ENCODE measurements at regions not wholly inside any gene's neighbourhood (a gene's known extent, or its start where the extent isn't known, plus 50 kb on each side); places are given as distances from the start of the nearest gene placed in this dataset.

DNA sequence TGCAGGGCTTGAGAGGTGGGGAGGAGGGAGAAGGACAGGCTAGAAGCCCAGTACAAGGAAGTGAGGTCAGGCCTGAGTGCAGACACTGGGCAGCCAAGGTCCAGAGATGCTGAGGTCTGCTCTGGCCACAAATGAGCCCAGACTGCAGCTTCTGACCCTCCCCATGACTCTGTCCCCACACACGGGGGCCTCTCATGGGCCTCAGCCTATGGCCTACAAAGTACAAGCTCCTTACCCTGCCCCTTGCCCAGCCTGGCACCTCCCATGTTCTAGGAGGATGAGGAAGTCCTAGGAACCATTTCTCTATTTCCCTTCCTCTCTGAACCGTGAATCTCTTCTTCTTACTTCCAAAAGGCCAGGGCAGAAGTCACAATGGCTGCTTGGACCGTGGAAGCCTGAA, 193.8 kb downstream of the ANKRD30B start:
- H3K4me1 ChIP-seq (ENCODE audit: control insufficient read depth, insufficient read depth, low read length): no peaks in the 10 kb centered on the region
- H2BK20ac ChIP-seq (ENCODE audit: low read depth, low read length): no peak overlapping the region
- no peak overlapping the region for H4K91ac ChIP-seq (ENCODE audit: insufficient read depth, low read depth, low read length)
- H3K56ac ChIP-seq (ENCODE audit: extremely low read depth, insufficient read depth, low read length): no peak overlapping the region
- no peaks in the 10 kb centered on the region for H3K79me1 ChIP-seq (ENCODE audit: low read depth in 1 of 2, low read length in 2 of 2)
- intact Hi-C loops (cut with micrococcal nuclease): no loop called here
- no peak overlapping the region for H2BK15ac ChIP-seq (ENCODE audit: low read depth, low read length)
- H2BK5ac ChIP-seq (ENCODE audit: low read depth, low read length, poor library complexity, severe bottlenecking): no peak overlapping the region
- H3K4me2 ChIP-seq (ENCODE audit: low read depth, low read length): no peak overlapping the region
- H4K5ac ChIP-seq (ENCODE audit: low read depth, low read length): no peak overlapping the region
- no peak overlapping the region for H3K23ac ChIP-seq (ENCODE audit: low read depth, low read length)
- H2AFZ ChIP-seq (replicated peaks; ENCODE audit: low read length, poor library complexity): no peak overlapping the region
- no peak overlapping the region for H2BK120ac ChIP-seq (ENCODE audit: low read depth, low read length)
- TF ChIP-seq POLR2A (IDR thresholded peaks at IDR 0.05; ENCODE audit: low read depth, low read length) (no peak), RFX5 (IDR thresholded peaks at IDR 0.05; ENCODE audit: low read depth, low read length) (no peak), RCOR1 (IDR thresholded peaks at IDR 0.05; ENCODE audit: insufficient replicate concordance, low read length) (no peak), FOS (IDR thresholded peaks at IDR 0.05; ENCODE audit: low read depth, low read length) (no peak), MXI1 (IDR thresholded peaks at IDR 0.05; ENCODE audit: borderline replicate concordance, low read depth, low read length) (no peak), BHLHE40 (IDR thresholded peaks at IDR 0.05; ENCODE audit: low read depth, low read length) (no peak), MAFK (IDR thresholded peaks at IDR 0.05; ENCODE audit: low read depth, low read length) (no peak), SMC3 (IDR thresholded peaks at IDR 0.05; ENCODE audit: low read depth, low read length) (no peak), NFE2L2 (IDR thresholded peaks at IDR 0.05; ENCODE audit: low read depth, low read length) (no peak), CHD1 (IDR thresholded peaks at IDR 0.05; ENCODE audit: low read depth, low read length) (no peak), MAZ (IDR thresholded peaks at IDR 0.05; ENCODE audit: borderline replicate concordance, low read depth, low read length) (no peak), RAD21 (IDR thresholded peaks at IDR 0.05; ENCODE audit: low read length) (no peak), CEBPB (IDR thresholded peaks at IDR 0.05; ENCODE audit: low read depth, low read length) (no peak)
- TF ChIP-seq, protein P1, sequence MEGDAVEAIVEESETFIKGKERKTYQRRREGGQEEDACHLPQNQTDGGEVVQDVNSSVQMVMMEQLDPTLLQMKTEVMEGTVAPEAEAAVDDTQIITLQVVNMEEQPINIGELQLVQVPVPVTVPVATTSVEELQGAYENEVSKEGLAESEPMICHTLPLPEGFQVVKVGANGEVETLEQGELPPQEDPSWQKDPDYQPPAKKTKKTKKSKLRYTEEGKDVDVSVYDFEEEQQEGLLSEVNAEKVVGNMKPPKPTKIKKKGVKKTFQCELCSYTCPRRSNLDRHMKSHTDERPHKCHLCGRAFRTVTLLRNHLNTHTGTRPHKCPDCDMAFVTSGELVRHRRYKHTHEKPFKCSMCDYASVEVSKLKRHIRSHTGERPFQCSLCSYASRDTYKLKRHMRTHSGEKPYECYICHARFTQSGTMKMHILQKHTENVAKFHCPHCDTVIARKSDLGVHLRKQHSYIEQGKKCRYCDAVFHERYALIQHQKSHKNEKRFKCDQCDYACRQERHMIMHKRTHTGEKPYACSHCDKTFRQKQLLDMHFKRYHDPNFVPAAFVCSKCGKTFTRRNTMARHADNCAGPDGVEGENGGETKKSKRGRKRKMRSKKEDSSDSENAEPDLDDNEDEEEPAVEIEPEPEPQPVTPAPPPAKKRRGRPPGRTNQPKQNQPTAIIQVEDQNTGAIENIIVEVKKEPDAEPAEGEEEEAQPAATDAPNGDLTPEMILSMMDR (conservative IDR thresholded peaks at IDR 0.05; ENCODE audit: low read depth, low read length): no peak
- TF ChIP-seq, protein P2, sequence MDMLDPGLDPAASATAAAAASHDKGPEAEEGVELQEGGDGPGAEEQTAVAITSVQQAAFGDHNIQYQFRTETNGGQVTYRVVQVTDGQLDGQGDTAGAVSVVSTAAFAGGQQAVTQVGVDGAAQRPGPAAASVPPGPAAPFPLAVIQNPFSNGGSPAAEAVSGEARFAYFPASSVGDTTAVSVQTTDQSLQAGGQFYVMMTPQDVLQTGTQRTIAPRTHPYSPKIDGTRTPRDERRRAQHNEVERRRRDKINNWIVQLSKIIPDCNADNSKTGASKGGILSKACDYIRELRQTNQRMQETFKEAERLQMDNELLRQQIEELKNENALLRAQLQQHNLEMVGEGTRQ (IDR thresholded peaks at IDR 0.05; ENCODE audit: low read depth, low read length): no peak
- TF ChIP-seq, protein P3, sequence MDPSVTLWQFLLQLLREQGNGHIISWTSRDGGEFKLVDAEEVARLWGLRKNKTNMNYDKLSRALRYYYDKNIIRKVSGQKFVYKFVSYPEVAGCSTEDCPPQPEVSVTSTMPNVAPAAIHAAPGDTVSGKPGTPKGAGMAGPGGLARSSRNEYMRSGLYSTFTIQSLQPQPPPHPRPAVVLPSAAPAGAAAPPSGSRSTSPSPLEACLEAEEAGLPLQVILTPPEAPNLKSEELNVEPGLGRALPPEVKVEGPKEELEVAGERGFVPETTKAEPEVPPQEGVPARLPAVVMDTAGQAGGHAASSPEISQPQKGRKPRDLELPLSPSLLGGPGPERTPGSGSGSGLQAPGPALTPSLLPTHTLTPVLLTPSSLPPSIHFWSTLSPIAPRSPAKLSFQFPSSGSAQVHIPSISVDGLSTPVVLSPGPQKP (IDR thresholded peaks at IDR 0.05; ENCODE audit: borderline replicate concordance, low read depth, low read length): no peak
- no peak overlapping the region for H3K4me3 ChIP-seq (ENCODE audit: insufficient read depth, low read depth, low read length)
- no peak overlapping the region for H3K27ac ChIP-seq (ENCODE audit: insufficient read depth, low read length)
- no peaks in the 10 kb centered on the region for H3K36me3 ChIP-seq (ENCODE audit: control insufficient read depth, insufficient read depth, low read length)
- no peak for DNase-seq
- H3K9me3 ChIP-seq (ENCODE audit: control insufficient read depth, insufficient read depth, low read length): peaks cover 32% of the 10 kb centered on the region
- no peak overlapping the region for H2AK5ac ChIP-seq (ENCODE audit: low read depth, low read length)
- ChIA-PET CTCF (no interaction called here), POLR2A (ENCODE audit: unreplicated experiment) (no interaction called here)
- no peaks in the 10 kb centered on the region for H3K27me3 ChIP-seq (ENCODE audit: control insufficient read depth, insufficient read depth, low read length)
- no peak overlapping the region for H3K4ac ChIP-seq (ENCODE audit: low read depth, low read length)
- no peak overlapping the region for H4K8ac ChIP-seq (ENCODE audit: low read depth in 2 of 2, low read length in 2 of 2)
- no peak for ATAC-seq (ENCODE audit: low read depth)
- no peak overlapping the region for H3K18ac ChIP-seq (ENCODE audit: low read depth, low read length)
- no peak overlapping the region for H3K9ac ChIP-seq (ENCODE audit: low read depth, low read length)
- in situ Hi-C loops (cut with MboI; ENCODE audit: low sequenced_read_pairs): no loop called here
- no peak overlapping the region for H2AK9ac ChIP-seq (replicated peaks; ENCODE audit: low read depth, low read length, poor library complexity)
- no peak overlapping the region for H3K14ac ChIP-seq (replicated peaks; ENCODE audit: low read depth, low read length)
- no TSS peak for BruUV-seq (replicated peaks)
- WGBS, 2 experiments (ENCODE audit: extremely low coverage in 2 of 2, insufficient read length in 1 of 2): no CpG with 5 or more reads among the region's 3 CpGs
- H4K20me1 ChIP-seq (ENCODE audit: insufficient read depth, low read length): no peaks in the 10 kb centered on the region
- dilution Hi-C loops (cut with HindIII; ENCODE audit: low sequenced_read_pairs, unreplicated experiment): no loop called here
- no peaks in the 10 kb centered on the region for H3K9me1 ChIP-seq (ENCODE audit: insufficient read depth, low read length)
